ENCODE measurements at regions not wholly inside any gene's neighbourhood (a gene's known extent, or its start where the extent isn't known, plus 50 kb on each side); places are given as distances from the start of the nearest gene placed in this dataset.
A peak's percentile ranks its signal among the peaks of the same experiment; 100 is the strongest.

DNA sequence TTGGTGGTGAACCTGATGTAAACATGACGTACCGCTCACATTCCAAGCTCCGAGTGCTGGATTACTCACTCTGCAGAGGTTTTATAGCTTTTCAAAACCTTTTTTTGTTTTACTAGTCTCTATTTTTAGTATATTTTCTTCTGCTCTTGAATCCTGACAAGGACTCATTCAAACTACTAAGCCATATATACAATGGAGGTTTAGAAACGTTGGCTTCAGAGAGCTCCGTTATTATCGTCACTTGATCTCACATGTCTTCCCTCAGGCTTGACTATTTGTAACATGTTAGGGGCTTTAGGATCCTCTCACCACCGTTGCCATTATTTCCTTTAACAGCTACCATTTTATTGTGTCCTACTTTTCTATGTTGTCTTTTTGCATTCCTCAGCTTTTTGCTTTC lies 1321.5 kb upstream of the FLRT2 start:
- no peak for TF ChIP-seq POLR2A (IDR thresholded peaks at IDR 0.05)
- TF ChIP-seq CTCF (IDR thresholded peaks at IDR 0.05) = no peak
- no peak for DNase-seq (ENCODE audit: low spot score in 2 of 2)
- intact Hi-C loops (cut with DNase I; ENCODE audit: low total_unique reads) = no loop called here
- WGBS, 2 donors = 63 to 76% methylated on average over 7 of the region's 7 CpGs
- no peak overlapping the region for H3K4me3 ChIP-seq (ENCODE audit: low read depth, poor library complexity, severe bottlenecking)

DNA sequence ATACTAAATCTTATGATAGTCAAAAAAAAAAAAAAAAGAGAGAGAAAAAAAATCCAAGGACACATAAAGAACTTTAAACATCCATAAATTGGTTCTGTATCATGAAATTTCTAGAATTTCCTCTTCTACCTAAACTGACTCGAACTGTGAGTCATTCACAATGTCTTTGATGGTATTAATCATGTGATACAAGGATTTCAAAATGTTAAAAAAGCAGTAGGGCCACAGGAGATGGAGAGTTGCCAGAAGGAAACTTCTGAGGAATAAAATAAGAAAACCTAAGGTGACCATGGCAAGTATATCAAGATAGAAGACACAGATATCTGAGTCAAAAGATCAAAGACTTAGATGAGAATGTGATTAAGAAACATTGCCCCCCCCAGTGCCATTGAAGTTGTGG lies 1320.9 kb upstream of the FLRT2 start:
- WGBS, 2 donors = 51 to 56% methylated on average over 1 of the region's 1 CpG

GRCh38 chr14:84217066-84217465 lies 1312.9 kb upstream of the FLRT2 start:
- intact Hi-C loops (cut with DNase I; ENCODE audit: low total_unique reads) = no loop called here
- TF ChIP-seq CTCF (IDR thresholded peaks at IDR 0.05) = no peak
- TF ChIP-seq POLR2A (IDR thresholded peaks at IDR 0.05) = no peak
- 72 to 74% methylated on average over 1 of the region's 1 CpG for WGBS, 2 donors
- H3K4me3 ChIP-seq (ENCODE audit: low read depth, poor library complexity, severe bottlenecking) = no peak overlapping the region
- DNase-seq (ENCODE audit: low spot score in 2 of 2) = no peak

More for the DNA sequence above, 1320.9 kb upstream of the FLRT2 start:
- TF ChIP-seq POLR2A (IDR thresholded peaks at IDR 0.05) = no peak
- TF ChIP-seq CTCF (IDR thresholded peaks at IDR 0.05) = no peak
- no peak overlapping the region for H3K4me3 ChIP-seq (ENCODE audit: low read depth, poor library complexity, severe bottlenecking)
- intact Hi-C loops (cut with DNase I; ENCODE audit: low total_unique reads) = no loop called here
- DNase-seq (ENCODE audit: low spot score in 2 of 2) = no peak

DNA sequence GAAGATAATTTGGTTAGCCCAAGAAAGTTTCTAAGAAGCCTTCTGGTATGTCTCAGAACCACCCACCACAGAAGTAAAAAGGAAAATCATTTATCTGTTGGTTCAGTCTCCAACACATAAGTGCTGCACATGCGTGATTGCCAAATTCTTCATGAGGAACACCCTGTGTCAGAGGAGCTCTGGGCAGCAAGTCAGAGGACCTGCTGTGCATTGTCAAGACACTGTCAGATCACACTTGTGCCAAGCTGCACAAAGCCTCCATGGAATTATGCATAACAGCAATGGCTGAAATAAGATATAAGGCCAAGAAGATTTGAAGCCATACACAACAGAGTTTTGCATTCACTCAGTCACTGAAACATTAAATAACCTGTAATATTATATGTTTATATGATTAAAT lies 1304.7 kb upstream of the FLRT2 start:
- DNase-seq (ENCODE audit: low spot score in 2 of 2) = peak in 1 of 2 donors; percentile 19
- TF ChIP-seq CTCF (IDR thresholded peaks at IDR 0.05) (no peak), POLR2A (IDR thresholded peaks at IDR 0.05) (no peak)
- no peak overlapping the region for H3K4me3 ChIP-seq (ENCODE audit: low read depth, poor library complexity, severe bottlenecking)
- intact Hi-C loops (cut with DNase I; ENCODE audit: low total_unique reads) = no loop called here
- 61 to 62% methylated on average over 1 of the region's 1 CpG for WGBS, 2 donors

GRCh38 chr14:84228702-84229101 lies 1301.2 kb upstream of the FLRT2 start:
- intact Hi-C loops (cut with DNase I; ENCODE audit: low total_unique reads) = no loop called here
- TF ChIP-seq CTCF (IDR thresholded peaks at IDR 0.05) (no peak), POLR2A (IDR thresholded peaks at IDR 0.05) (no peak)
- DNase-seq (ENCODE audit: low spot score in 2 of 2) = no peak
- H3K4me3 ChIP-seq (ENCODE audit: low read depth, poor library complexity, severe bottlenecking) = no peak overlapping the region
- WGBS, 2 donors = 53 to 56% methylated on average over 3 of the region's 3 CpGs

DNA sequence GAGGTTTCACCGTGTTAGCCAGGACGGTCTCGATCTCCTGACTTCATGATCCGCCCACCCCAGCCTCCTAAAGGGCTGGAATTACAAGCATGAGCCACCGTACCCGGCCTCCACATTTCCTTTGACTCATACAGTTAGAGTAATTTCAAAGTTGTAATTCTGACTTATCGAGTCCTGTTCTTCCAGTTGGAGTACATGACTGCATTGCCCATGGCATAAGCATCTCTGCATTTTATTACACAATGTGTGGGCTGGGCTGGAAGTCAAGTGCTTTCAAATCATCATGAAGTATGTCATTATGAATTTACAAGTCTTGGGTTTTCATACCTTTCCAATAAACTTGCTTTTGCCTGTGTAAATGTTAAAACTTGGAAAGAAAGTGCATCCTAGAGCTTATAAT lies 1295.7 kb upstream of the FLRT2 start:
- DNase-seq (ENCODE audit: low spot score in 2 of 2) = no peak
- 59 to 73% methylated on average over 7 of the region's 7 CpGs for WGBS, 2 donors
- no peak overlapping the region for H3K4me3 ChIP-seq (ENCODE audit: low read depth, poor library complexity, severe bottlenecking)
- intact Hi-C loops (cut with DNase I; ENCODE audit: low total_unique reads) = no loop called here
- TF ChIP-seq POLR2A (IDR thresholded peaks at IDR 0.05) (no peak), CTCF (IDR thresholded peaks at IDR 0.05) (no peak)
